Pancreas (tissue), 10 donors: ENCODE measurements at regions not wholly inside any gene's neighbourhood (a gene's known extent, or its start where the extent isn't known, plus 50 kb on each side); places are given as distances from the start of the nearest gene placed in this dataset.
A peak's percentile ranks its signal among the peaks of the same experiment; 100 is the strongest.

Experiments
- ATAC-seq, 4 donors: fragments of 200-7000 bp; cut with Tn5 transposase; one replicate each; pipeline versions ENCODE4 v1.8.0 to v1.9.1; 2020; ENCODE audit warnings: mild to moderate bottlenecking in 4 of 4, moderate library complexity in 4 of 4
- DNase-seq, 6 donors: peaks; one replicate each; pipeline ENCODE4 v3.0.0-alpha.2; 2020
- FAIRE-seq: peaks from 2 replicates; lab custom pipeline; 2012; peaks lifted over from hg19 to GRCh38; lab: Jason Lieb, UNC
- H3K27ac ChIP-seq, 4 donors: fragments of 200-600 bp; sonication (generic); 1 replicate in 3 of 4; 2 replicates in 1 of 4; pipeline versions ENCODE4 v1.5.0 to v1.8.0; 2020
- H3K27me3 ChIP-seq, 4 donors: fragments of 200-600 bp; one replicate each; pipeline ENCODE4 v1.8.0; 2021
- H3K36me3 ChIP-seq, 3 donors: fragments of 200-600 bp; sonication (generic) in 1 of 3; one replicate each; pipeline versions ENCODE4 v1.5.0 to v1.8.0; 2020 to 2021
- H3K4me1 ChIP-seq, 3 donors: fragments of 200-600 bp; one replicate each; pipeline ENCODE4 v1.8.0; 2021
- H3K4me3 ChIP-seq, 4 donors: fragments of 200-600 bp; sonication (generic) in 2 of 4; one replicate each; pipeline versions ENCODE4 v1.5.0 to v1.8.0; 2020 to 2021
- H3K9me3 ChIP-seq, 4 donors: fragments of 200-600 bp; one replicate each; pipeline ENCODE4 v1.8.0; 2021
- CTCF ChIP-seq, 4 donors: fragments of 200-600 bp; sonication (generic) in 3 of 4; IDR thresholded peaks; one replicate each; pipeline versions ENCODE4 v1.5.0 to v1.8.0; 2021; ENCODE audit warnings: antibody characterized with exemption in 4 of 4
- WGBS, 2 donors: extraction: QIAGEN DNeasy Blood & Tissue Kit; methylation state at CpG; one replicate each; pipeline ENCODE4 v1.1.7; 2013; 5-methylcytosine and 5-hydroxymethylcytosine counted together
- intact Hi-C, 3 donors: fragments of 100-400 bp; cut with DNase I; formaldehyde crosslinking; loops; one replicate each; pipeline versions ENCODE4 v1.11.1 to v1.14.2; 2022
- donor health status: healthy with polysubstance abuse.
- donor health status: DM: no; HTN: no; CAD: no; lungs with moderate emphysema.
- donor health status: DM: no; HTN: no; CAD: no.
- donor health status: control.
- donor health status: control.
- donor health status: Bipolar disorder and iron deficiency.
- donor health status: DM: yes; HTN: yes; CAD: no.
- donor health status: DM: no; HTN: no; CAD: no.
- donor health status: DM: no; HTN: no; CAD: no.
- donor health status: DM: yes; HTN: yes; CAD: no.

DNA sequence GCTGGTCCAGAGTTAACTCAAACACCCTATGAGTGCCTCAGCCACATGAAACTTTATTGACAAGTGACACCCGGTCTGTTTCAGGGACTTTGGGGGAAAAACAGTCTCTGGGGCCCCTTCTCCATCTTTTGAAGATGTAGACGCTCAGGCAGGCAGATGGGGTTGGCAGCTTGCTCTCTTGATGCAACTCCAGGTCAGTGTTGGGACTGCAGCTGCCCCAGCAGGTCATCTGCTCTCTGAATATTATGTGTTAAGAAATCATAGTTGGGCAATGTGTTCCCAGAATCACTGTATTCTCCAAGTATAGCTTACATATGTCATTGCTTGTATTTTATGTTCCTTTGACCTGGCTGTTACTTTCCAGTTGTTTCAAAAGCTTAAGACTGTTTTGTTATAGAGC lies 544.9 kb upstream of the MGMT start:
- peak in 1 of 4 donors; percentile 27 for ATAC-seq
- Histone ChIP-seq H3K27me3 (peaks cover 0 to 5% (median 2%) of the 10 kb centered on the region in 4 donors), H3K27ac (no peak overlapping the region), H3K4me3 (no peak overlapping the region), H3K36me3 (no peaks in the 10 kb centered on the region), H3K9me3 (no peaks in the 10 kb centered on the region), H3K4me1 (peaks cover 0 to 5% (median 2%) of the 10 kb centered on the region in 3 donors)
- intact Hi-C loops: no loop called here
- DNase-seq: no peak
- 46 to 57% methylated on average over 2 of the region's 2 CpGs for WGBS, 2 donors
- FAIRE-seq: no peak
- no peak for TF ChIP-seq CTCF (IDR thresholded peaks at IDR 0.05)

GRCh38 chr10:128922619-128923196 lies 544.3 kb upstream of the MGMT start:
- peaks cover 0 to 5% (median 2%) of the 10 kb centered on the region in 4 donors for H3K27me3 ChIP-seq
- TF ChIP-seq CTCF (IDR thresholded peaks at IDR 0.05): no peak
- no peaks in the 10 kb centered on the region for H3K36me3 ChIP-seq
- FAIRE-seq (no peak), DNase-seq (no peak), ATAC-seq (no peak)
- WGBS, 2 donors: 48 to 60% methylated on average over 11 of the region's 11 CpGs
- H3K4me1 ChIP-seq: peaks cover 0 to 9% (median 7%) of the 10 kb centered on the region in 3 donors
- H3K27ac ChIP-seq: no peak overlapping the region
- no peak overlapping the region for H3K4me3 ChIP-seq
- intact Hi-C loops: no loop called here
- H3K9me3 ChIP-seq: no peaks in the 10 kb centered on the region

- H3K4me3 ChIP-seq: no peak overlapping the region
- FAIRE-seq: no peak
- no peaks in the 10 kb centered on the region for H3K36me3 ChIP-seq
- no peak for ATAC-seq
- H3K4me1 ChIP-seq: peaks cover 0 to 13% (median 7%) of the 10 kb centered on the region in 3 donors
- H3K9me3 ChIP-seq: no peaks in the 10 kb centered on the region
- DNase-seq: no peak
- intact Hi-C loops: no loop called here
- no peaks in the 10 kb centered on the region for H3K27me3 ChIP-seq
- no peak overlapping the region for H3K27ac ChIP-seq
- 87 to 97% methylated on average over 4 of the region's 4 CpGs for WGBS, 2 donors
- no peak for TF ChIP-seq CTCF (IDR thresholded peaks at IDR 0.05)
Measured at GRCh38 chr10:128924918-128925317, 542.1 kb upstream of the MGMT start.

DNA sequence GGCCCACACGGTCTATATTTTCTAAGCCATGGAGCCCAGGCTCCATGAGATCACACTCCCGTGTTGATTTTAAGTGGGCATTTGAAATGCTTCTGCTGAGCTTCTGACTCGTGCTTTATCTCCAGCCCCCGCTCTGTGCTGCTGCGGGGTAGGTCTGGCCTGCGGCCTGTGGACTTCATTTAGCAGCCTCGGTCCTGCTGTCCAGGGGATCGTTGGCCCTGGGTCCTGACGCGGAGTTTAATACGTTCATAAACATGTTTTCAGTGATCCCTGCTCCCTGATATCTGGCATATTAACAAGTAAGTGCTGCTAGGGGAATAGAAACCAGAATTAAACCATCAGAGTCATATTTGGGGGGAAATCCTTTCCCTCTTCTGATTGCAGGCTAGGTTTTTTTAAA lies 540.3 kb upstream of the MGMT start:
- H3K27ac ChIP-seq: no peak overlapping the region
- no peaks in the 10 kb centered on the region for H3K9me3 ChIP-seq
- H3K4me3 ChIP-seq: no peak overlapping the region
- H3K36me3 ChIP-seq: no peaks in the 10 kb centered on the region
- WGBS, 2 donors: 54 to 58% methylated on average over 11 of the region's 11 CpGs
- peaks cover 0 to 13% (median 7%) of the 10 kb centered on the region in 3 donors for H3K4me1 ChIP-seq
- no peak for DNase-seq
- ATAC-seq: no peak
- TF ChIP-seq CTCF (IDR thresholded peaks at IDR 0.05): no peak
- no peak for FAIRE-seq
- intact Hi-C loops: no loop called here
- no peaks in the 10 kb centered on the region for H3K27me3 ChIP-seq

DNA sequence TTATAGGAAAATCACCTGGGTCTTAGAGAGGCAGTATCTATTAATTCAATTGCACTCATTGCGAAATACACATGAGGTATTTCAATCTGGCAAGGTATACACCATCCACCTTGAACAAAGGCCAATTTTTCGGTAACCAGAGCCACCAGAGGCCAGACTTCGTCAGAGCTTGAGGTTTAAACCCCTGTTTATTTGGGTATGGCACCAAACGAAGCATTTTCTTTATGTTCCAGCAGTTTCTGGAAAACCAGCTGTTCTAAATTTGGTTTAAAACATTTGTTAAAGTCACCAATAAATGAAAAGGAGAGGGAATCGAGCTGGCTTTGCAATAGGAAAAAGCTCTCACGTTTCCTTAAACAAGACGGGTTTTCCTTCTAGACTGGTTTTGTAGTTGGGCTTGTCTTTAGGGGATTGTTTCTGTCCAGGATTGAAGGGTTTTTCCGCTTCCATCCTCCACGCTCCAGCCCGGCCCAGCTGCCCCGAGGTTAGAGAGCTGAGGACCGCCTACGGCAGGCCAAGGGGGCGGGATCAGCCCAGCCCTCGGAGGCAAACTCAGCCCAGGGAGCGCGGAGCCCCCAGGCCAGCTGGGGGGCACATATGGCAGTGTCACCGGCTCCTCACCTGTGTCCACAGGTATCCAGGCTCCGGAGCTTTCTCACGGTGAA lies 539.4 kb upstream of the MGMT start:
- no peaks in the 10 kb centered on the region for H3K27me3 ChIP-seq
- no peak for TF ChIP-seq CTCF (IDR thresholded peaks at IDR 0.05)
- H3K9me3 ChIP-seq: no peaks in the 10 kb centered on the region
- peaks cover 0 to 13% (median 7%) of the 10 kb centered on the region in 3 donors for H3K4me1 ChIP-seq
- H3K36me3 ChIP-seq: no peaks in the 10 kb centered on the region
- ATAC-seq (peak; percentile 83 to 90 (median 88)), DNase-seq (peak in 2 of 6 donors; percentile 46 to 63), FAIRE-seq (no peak)
- peak overlapping the region in 3 of 4 donors; percentile 57 to 67 (median 66) for H3K27ac ChIP-seq
- WGBS, 2 donors: 22 to 38% methylated on average over 20 of the region's 20 CpGs
- H3K4me3 ChIP-seq: no peak overlapping the region
- intact Hi-C loops: no loop called here
